Glutamatergic neuron (in vitro differentiated cells): ENCODE measurements at regions not wholly inside any gene's neighbourhood (a gene's known extent, or its start where the extent isn't known, plus 50 kb on each side); places are given as distances from the start of the nearest gene placed in this dataset.

ENCODE experiments used
- DNase-seq: peaks from one replicate; pipeline ENCODE4 v3.0.0; 2022
- H3K27ac Mint-ChIP-seq: one replicate; pipeline ENCODE4 v1.8.0; 2020; ENCODE audit warnings: mild to moderate bottlenecking, mixed read lengths, inconsistent platforms; ENCODE audit not compliant: unreplicated experiment
- H3K27me3 Mint-ChIP-seq: one replicate; pipeline ENCODE4 v1.8.0; 2020; ENCODE audit warnings: mild to moderate bottlenecking, moderate library complexity, mixed read lengths, inconsistent platforms; ENCODE audit not compliant: unreplicated experiment
- H3K36me3 Mint-ChIP-seq: one replicate; pipeline ENCODE4 v1.8.0; 2020; ENCODE audit warnings: mild to moderate bottlenecking, mixed read lengths, inconsistent platforms; ENCODE audit not compliant: unreplicated experiment
- H3K4me1 Mint-ChIP-seq: one replicate; pipeline ENCODE4 v1.8.0; 2020; ENCODE audit warnings: mild to moderate bottlenecking, low read depth, mixed read lengths, inconsistent platforms; ENCODE audit not compliant: unreplicated experiment
- H3K4me3 Mint-ChIP-seq: one replicate; pipeline ENCODE4 v1.8.0; 2020; ENCODE audit warnings: mild to moderate bottlenecking, mixed read lengths, inconsistent platforms; ENCODE audit not compliant: unreplicated experiment
- H3K9me3 Mint-ChIP-seq: one replicate; pipeline ENCODE4 v1.8.0; 2020; ENCODE audit warnings: mild to moderate bottlenecking, moderate library complexity, mixed read lengths, inconsistent platforms; ENCODE audit not compliant: unreplicated experiment
- TF ChIP-seq, protein P1 (sequence below): fragments of 200-600 bp; sonication (generic); IDR thresholded peaks from one replicate; pipeline ENCODE4 v1.5.0; 2021; ENCODE audit not compliant: partially characterized antibody, unreplicated experiment

DNA sequence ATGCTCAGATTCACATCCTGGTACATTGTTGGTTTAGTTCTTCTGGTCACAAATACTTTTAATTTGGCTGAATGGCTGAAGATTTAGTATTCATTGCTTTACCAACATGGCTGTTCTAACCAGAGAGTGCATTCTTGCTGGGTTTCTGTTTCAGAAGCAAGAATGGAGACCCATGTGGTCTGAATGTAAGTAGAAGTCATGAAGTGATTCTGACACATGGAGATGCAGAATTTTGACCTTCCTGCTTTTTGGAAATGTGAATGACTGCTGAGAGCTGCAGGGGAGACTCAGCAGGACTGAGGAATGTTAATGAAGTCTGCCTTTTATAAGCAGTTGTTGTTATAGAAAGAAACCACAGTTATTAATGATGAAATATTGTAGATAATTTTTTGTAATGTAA is 576.1 kb upstream of the MARCKS start:
- no peaks in the 10 kb centered on the region for H3K27me3 Mint-ChIP-seq
- H3K27ac Mint-ChIP-seq = no peak overlapping the region

DNA sequence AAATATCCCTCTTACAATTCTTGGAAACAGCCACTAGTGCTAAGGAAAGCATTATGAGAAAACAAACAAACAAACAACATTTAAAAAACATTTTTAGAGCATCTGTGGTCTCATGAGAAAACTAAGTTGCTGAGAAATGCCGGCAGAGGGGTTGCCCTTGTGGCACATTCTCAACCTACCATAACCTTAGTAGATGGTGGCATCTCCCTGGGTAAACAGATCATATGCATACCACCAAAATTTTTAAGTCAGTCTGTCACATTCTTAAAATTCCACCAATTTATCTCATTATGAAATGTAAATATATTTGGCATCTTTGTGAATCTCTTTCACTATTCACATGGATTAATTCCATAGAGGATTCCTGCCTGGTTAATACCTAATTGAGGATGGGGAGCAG is 575.7 kb upstream of the MARCKS start:
- Mint-ChIP-seq H3K4me1 (no peaks in the 10 kb centered on the region), H3K27me3 (no peaks in the 10 kb centered on the region), H3K27ac (no peak overlapping the region), H3K36me3 (peaks cover 6% of the 10 kb centered on the region), H3K9me3 (peaks cover 2% of the 10 kb centered on the region), H3K4me3 (no peak overlapping the region)
- TF ChIP-seq, protein P1, sequence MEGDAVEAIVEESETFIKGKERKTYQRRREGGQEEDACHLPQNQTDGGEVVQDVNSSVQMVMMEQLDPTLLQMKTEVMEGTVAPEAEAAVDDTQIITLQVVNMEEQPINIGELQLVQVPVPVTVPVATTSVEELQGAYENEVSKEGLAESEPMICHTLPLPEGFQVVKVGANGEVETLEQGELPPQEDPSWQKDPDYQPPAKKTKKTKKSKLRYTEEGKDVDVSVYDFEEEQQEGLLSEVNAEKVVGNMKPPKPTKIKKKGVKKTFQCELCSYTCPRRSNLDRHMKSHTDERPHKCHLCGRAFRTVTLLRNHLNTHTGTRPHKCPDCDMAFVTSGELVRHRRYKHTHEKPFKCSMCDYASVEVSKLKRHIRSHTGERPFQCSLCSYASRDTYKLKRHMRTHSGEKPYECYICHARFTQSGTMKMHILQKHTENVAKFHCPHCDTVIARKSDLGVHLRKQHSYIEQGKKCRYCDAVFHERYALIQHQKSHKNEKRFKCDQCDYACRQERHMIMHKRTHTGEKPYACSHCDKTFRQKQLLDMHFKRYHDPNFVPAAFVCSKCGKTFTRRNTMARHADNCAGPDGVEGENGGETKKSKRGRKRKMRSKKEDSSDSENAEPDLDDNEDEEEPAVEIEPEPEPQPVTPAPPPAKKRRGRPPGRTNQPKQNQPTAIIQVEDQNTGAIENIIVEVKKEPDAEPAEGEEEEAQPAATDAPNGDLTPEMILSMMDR = no peak
- DNase-seq = no peak

More for the DNA sequence above, 576.1 kb upstream of the MARCKS start:
- no peaks in the 10 kb centered on the region for H3K4me1 Mint-ChIP-seq
- TF ChIP-seq, protein P1 = no peak
- peaks cover 6% of the 10 kb centered on the region for H3K36me3 Mint-ChIP-seq
- DNase-seq = no peak
- H3K4me3 Mint-ChIP-seq = no peak overlapping the region
- H3K9me3 Mint-ChIP-seq = peaks cover 2% of the 10 kb centered on the region

DNA sequence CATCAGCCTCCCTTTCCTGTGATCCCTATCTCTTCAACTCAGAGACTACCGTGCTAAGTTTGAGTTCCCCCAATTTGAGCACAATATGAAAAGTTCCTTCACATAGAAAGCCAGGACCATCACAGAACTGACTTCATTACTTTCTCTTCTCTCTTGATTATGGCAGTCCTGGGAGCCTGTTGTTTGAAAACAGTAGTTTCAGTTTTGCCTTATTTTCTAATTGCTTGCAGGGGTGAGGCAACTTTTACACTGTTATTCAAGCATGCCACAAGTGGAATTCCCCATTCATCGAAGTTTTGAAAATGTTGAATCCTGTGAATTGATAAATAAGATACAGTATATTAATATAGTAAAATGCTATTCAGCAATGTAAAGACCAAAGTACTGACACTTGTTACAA is 569.7 kb upstream of the MARCKS start:
- DNase-seq = no peak
- Mint-ChIP-seq H3K27ac (no peak overlapping the region), H3K36me3 (peaks cover 6% of the 10 kb centered on the region), H3K27me3 (no peaks in the 10 kb centered on the region), H3K9me3 (peaks cover 2% of the 10 kb centered on the region), H3K4me1 (no peaks in the 10 kb centered on the region), H3K4me3 (no peak overlapping the region)
- TF ChIP-seq, protein P1 = no peak

DNA sequence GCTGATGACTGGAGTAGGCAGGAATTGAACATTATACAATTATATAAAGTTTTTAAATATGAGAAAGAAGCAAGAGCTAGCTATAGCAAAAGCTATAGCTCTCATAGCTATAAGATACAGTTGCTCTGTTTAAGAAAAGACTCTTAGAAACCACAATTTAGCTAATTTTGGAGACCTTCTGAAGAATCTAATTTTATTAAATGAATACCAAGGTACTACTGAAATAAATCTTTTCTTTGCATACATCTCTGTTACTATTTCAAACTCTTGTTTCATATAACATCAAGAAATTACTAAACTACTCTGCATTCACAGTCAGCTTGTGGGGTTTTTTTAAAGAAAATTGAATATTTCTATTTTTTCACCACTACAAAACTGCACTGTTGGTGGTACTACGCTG is 568.7 kb upstream of the MARCKS start:
- no peaks in the 10 kb centered on the region for H3K27me3 Mint-ChIP-seq
- H3K36me3 Mint-ChIP-seq = peaks cover 6% of the 10 kb centered on the region
- no peaks in the 10 kb centered on the region for H3K4me1 Mint-ChIP-seq
- TF ChIP-seq, protein P1 = no peak
- H3K4me3 Mint-ChIP-seq = no peak overlapping the region
- peaks cover 2% of the 10 kb centered on the region for H3K9me3 Mint-ChIP-seq
- no peak for DNase-seq
- H3K27ac Mint-ChIP-seq = no peak overlapping the region

DNA sequence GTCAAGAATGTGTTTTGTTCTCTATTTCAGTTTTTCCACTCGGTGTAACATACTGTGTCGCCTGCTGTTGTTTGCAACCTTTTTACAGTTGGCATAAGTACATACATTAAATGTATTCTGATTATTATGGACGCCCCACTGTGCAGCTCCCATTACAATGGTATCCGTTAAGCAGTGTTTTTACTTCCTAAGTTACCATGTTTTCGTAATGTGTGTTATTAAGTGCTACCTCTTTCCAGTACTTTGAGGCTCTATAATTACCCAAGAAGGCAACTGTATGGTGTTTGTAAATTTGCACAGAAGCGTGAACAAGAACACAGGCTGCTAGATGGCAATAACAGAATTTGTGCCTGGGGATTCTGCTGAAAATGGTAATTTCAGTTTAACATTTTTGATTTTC is 568.0 kb upstream of the MARCKS start:
- DNase-seq = no peak
- no peak overlapping the region for H3K27ac Mint-ChIP-seq
- H3K4me1 Mint-ChIP-seq = no peaks in the 10 kb centered on the region

More for the DNA sequence above, 568.0 kb upstream of the MARCKS start:
- H3K4me3 Mint-ChIP-seq = no peak overlapping the region
- H3K27me3 Mint-ChIP-seq = no peaks in the 10 kb centered on the region
- no peaks in the 10 kb centered on the region for H3K9me3 Mint-ChIP-seq
- TF ChIP-seq, protein P1 = no peak
- peaks cover 6% of the 10 kb centered on the region for H3K36me3 Mint-ChIP-seq
